ENCODE measurements at regions not wholly inside any gene's neighbourhood (a gene's known extent, or its start where the extent isn't known, plus 50 kb on each side); places are given as distances from the start of the nearest gene placed in this dataset.

GRCh38 chr6:150539111-150539510 is 60.6 kb upstream of the PLEKHG1 start:
- TF ChIP-seq TSHZ2 (CRISPR knock-in tag; IDR thresholded peaks at IDR 0.05) (no peak), PATZ1 (CRISPR knock-in tag; IDR thresholded peaks at IDR 0.05; ENCODE audit: borderline replicate concordance) (no peak), ZC3H10 (CRISPR knock-in tag; IDR thresholded peaks at IDR 0.05) (no peak), ESRRG (CRISPR knock-in tag; IDR thresholded peaks at IDR 0.05) (no peak), SNAI2 (CRISPR knock-in tag; IDR thresholded peaks at IDR 0.05) (no peak), CREB5 (CRISPR knock-in tag; IDR thresholded peaks at IDR 0.05; ENCODE audit: low read depth) (no peak), ARNTL (CRISPR knock-in tag; IDR thresholded peaks at IDR 0.05; ENCODE audit: borderline replicate concordance, low read depth) (no peak), CSDC2 (CRISPR knock-in tag; IDR thresholded peaks at IDR 0.05) (no peak), ZNF8 (CRISPR knock-in tag; IDR thresholded peaks at IDR 0.05) (no peak), ZNF565 (CRISPR knock-in tag; conservative IDR thresholded peaks at IDR 0.05; ENCODE audit: low read depth) (no peak)

Data from SK-N-SH treated with all-trans-retinoic acid at 6 μM for 48 hours (cell line).